ENCODE measurements at regions not wholly inside any gene's neighbourhood (a gene's known extent, or its start where the extent isn't known, plus 50 kb on each side); places are given as distances from the start of the nearest gene placed in this dataset.

- TF ChIP-seq CTCF (IDR thresholded peaks at IDR 0.05) (no peak), POLR2A (IDR thresholded peaks at IDR 0.05) (no peak)
Measured at GRCh38 chr2:128640845-128641360, 322.2 kb upstream of the HS6ST1 start.

All from thyroid gland (tissue), 4 donors.